HCT116 (cell line): ENCODE measurements at regions not wholly inside any gene's neighbourhood (a gene's known extent, or its start where the extent isn't known, plus 50 kb on each side); places are given as distances from the start of the nearest gene placed in this dataset.

Source experiments
- ATAC-seq: fragments of 200-7000 bp; cut with Tn5 transposase; 2 replicates; pipeline ENCODE4 v1.9.1; 2020; ENCODE audit warnings: mild to moderate bottlenecking, moderate library complexity
- BruUV-seq: library from RNA; stranded (reverse); fragments of 400-500 nt; replicated peaks from 2 replicates; lab custom pipeline; 2021; lab: Mats Ljungman, UMichigan
- CTCF ChIA-PET: fragments of 300-600 bp; sonication (Branson Sonifier 250); formaldehyde crosslinking; loops from one replicate; lab custom pipeline; 2021; ENCODE audit warnings: antibody characterized with exemption; lab: Charles Lee
- POLR2A ChIA-PET: fragments of 300-600, 350-600 bp; sonication (Branson Sonifier 250); formaldehyde crosslinking; loops from one replicate; lab custom pipeline; 2021; ENCODE audit warnings: antibody characterized with exemption; lab: Charles Lee
- RAD21 ChIA-PET, 2 experiments: fragments of 300-600 bp; sonication (Branson Sonifier 250); formaldehyde crosslinking; loops; one replicate each; lab custom pipeline; 2023; ENCODE audit warnings: low total read pairs in 2 of 2; ENCODE audit not compliant: uncharacterized antibody in 2 of 2, unreplicated experiment in 2 of 2, low non-redundant PET in 1 of 2; lab: Charles Lee
- DNase-seq: peaks from one replicate; pipeline ENCODE4 v3.0.0-alpha.2; 2010; ENCODE audit warnings: low read depth, low spot score
- H2AFZ ChIP-seq: fragments of 200-600 bp; shearing (Covaris generic), sonication (generic); 2 replicates; pipeline ENCODE4 v1.6.1; 2017; ENCODE audit warnings: low read depth, mixed run types, mixed read lengths, antibody characterized with exemption, low read length; ENCODE audit not compliant: poor library complexity, severe bottlenecking
- H3K27ac ChIP-seq: 2 replicates; pipeline ENCODE4 v1.5.1; 2012; ENCODE audit warnings: low read depth, low read length
- H3K27me3 ChIP-seq: fragments of 200-600 bp; sonication (generic); 2 replicates; pipeline ENCODE4 v1.6.1; 2016; ENCODE audit warnings: mixed run types, low read length, mixed read lengths; ENCODE audit not compliant: insufficient read depth
- H3K36me3 ChIP-seq, 2 experiments: fragments of 200-500 bp in 1 of 2; fragments of 200-600 bp in 1 of 2; sonication (Bioruptor generic) in 1 of 2; sonication (generic) in 1 of 2; 2 replicates each; pipeline versions ENCODE4 v1.5.1 to v1.6.1; 2014 to 2016; ENCODE audit warnings: low read length in 2 of 2, inconsistent platforms in 1 of 2, mixed read lengths in 1 of 2, mixed run types in 1 of 2; ENCODE audit not compliant: insufficient read depth in 2 of 2, control insufficient read depth in 1 of 2
- H3K4me1 ChIP-seq, 2 experiments: fragments of 200-600 bp in 1 of 2; sonication (generic) in 1 of 2; 2 replicates each; pipeline versions ENCODE4 v1.5.1 to v1.6.1; 2012 to 2017; ENCODE audit warnings: low read length in 2 of 2, inconsistent platforms in 1 of 2, mild to moderate bottlenecking in 1 of 2, mixed read lengths in 1 of 2, mixed run types in 1 of 2, moderate library complexity in 1 of 2; ENCODE audit not compliant: insufficient read depth in 2 of 2, control insufficient read depth in 1 of 2
- H3K4me2 ChIP-seq: fragments of 200-600 bp; sonication (generic); 2 replicates; pipeline ENCODE4 v1.6.1; 2017; ENCODE audit warnings: mixed run types, low read length, mixed read lengths
- H3K4me3 ChIP-seq, 2 experiments: fragments of 200-600 bp in 1 of 2; sonication (generic) in 1 of 2; replicated peaks in 1 of 2; 2 replicates each; pipeline ENCODE4 v1.5.1; 2011 to 2016; ENCODE audit warnings: low read length in 2 of 2, control low read depth in 1 of 2, low read depth in 1 of 2, mild to moderate bottlenecking in 1 of 2, mixed read lengths in 1 of 2, mixed run types in 1 of 2
- H3K79me2 ChIP-seq: fragments of 200-600 bp; sonication (generic); 2 replicates; pipeline ENCODE4 v1.6.1; 2017; ENCODE audit warnings: mild to moderate bottlenecking, mixed run types, low read length, moderate library complexity, mixed read lengths; ENCODE audit not compliant: insufficient read depth
- H3K9ac ChIP-seq: fragments of 200-600 bp; sonication (generic); 2 replicates; pipeline ENCODE4 v1.6.1; 2016; ENCODE audit warnings: low read length, mixed read lengths
- H3K9me2 ChIP-seq: fragments of 200-600 bp; sonication (generic), shearing (Covaris generic); 2 replicates; pipeline ENCODE4 v1.6.1; 2017; ENCODE audit warnings: mixed run types, mild to moderate bottlenecking, moderate library complexity; ENCODE audit not compliant: insufficient read depth
- H3K9me3 ChIP-seq, 2 experiments: fragments of 200-500 bp in 1 of 2; fragments of 200-600 bp in 1 of 2; sonication (Bioruptor generic) in 1 of 2; sonication (generic) in 1 of 2; 2 replicates each; pipeline ENCODE4 v1.6.1; 2014 to 2017; ENCODE audit warnings: low read length in 2 of 2, mixed read lengths in 2 of 2, inconsistent platforms in 1 of 2, low read depth in 1 of 2, mild to moderate bottlenecking in 1 of 2, mixed run types in 1 of 2, moderate library complexity in 1 of 2; ENCODE audit not compliant: control insufficient read depth in 1 of 2, insufficient read depth in 1 of 2
- H4K20me1 ChIP-seq: fragments of 200-600 bp; sonication (generic), shearing (Covaris generic); 2 replicates; pipeline ENCODE4 v1.6.1; 2017; ENCODE audit warnings: mixed run types, mild to moderate bottlenecking, moderate library complexity; ENCODE audit not compliant: insufficient read depth
- REST ChIP-seq: IDR thresholded peaks from 2 replicates; pipeline ENCODE4 v1.6.1; 2012; ENCODE audit warnings: low read depth
- ZBTB33 ChIP-seq: IDR thresholded peaks from 2 replicates; pipeline ENCODE4 v1.6.1; 2011; ENCODE audit warnings: mild to moderate bottlenecking, low read length, moderate library complexity; ENCODE audit not compliant: insufficient replicate concordance; ENCODE audit errors: extremely low read depth
- intact Hi-C: fragments of 100-400 bp; cut with micrococcal nuclease; formaldehyde crosslinking; loops from 2 replicates; pipeline ENCODE4 v1.10.0; 2022

GRCh38 chr13:69603144-69603853, 504.3 kb upstream of the ATXN8OS start:
- no peak overlapping the region for H2AFZ ChIP-seq
- TF ChIP-seq ZBTB33 = no peak
- no peak for TF ChIP-seq REST
- RAD21 ChIA-PET = no interaction called here
- ATAC-seq = no peak
- H3K27me3 ChIP-seq = no peaks in the 10 kb centered on the region
- H3K36me3 ChIP-seq = no peaks in the 10 kb centered on the region
- H3K79me2 ChIP-seq = no peaks in the 10 kb centered on the region
- H3K4me3 ChIP-seq = no peak overlapping the region
- H3K27ac ChIP-seq = no peak overlapping the region
- intact Hi-C loops = no loop called here
- no peak overlapping the region for H3K9ac ChIP-seq
- no peaks in the 10 kb centered on the region for H3K4me1 ChIP-seq
- peaks cover 0 to 4% of the 10 kb centered on the region in 2 experiments; a peak in 1 of 4 replicates for H3K9me3 ChIP-seq
- POLR2A ChIA-PET = no interaction called here
- CTCF ChIA-PET = no interaction called here
- DNase-seq = no peak
- no peak overlapping the region for H3K4me2 ChIP-seq
- no peaks in the 10 kb centered on the region for H4K20me1 ChIP-seq
- no peaks in the 10 kb centered on the region for H3K9me2 ChIP-seq
- no TSS peak for BruUV-seq
